HL-60 (cell line): ENCODE measurements at regions not wholly inside any gene's neighbourhood (a gene's known extent, or its start where the extent isn't known, plus 50 kb on each side); places are given as distances from the start of the nearest gene placed in this dataset.

Experiments used
- DNase-seq, 2 experiments: peaks; one replicate each; pipeline ENCODE4 v3.0.0-alpha.2; 2010 to 2020; ENCODE audit warnings: low read depth in 1 of 2, low spot score in 1 of 2
- H3K27ac ChIP-seq: fragments of 250-450 bp; sonication (Bioruptor Pico); replicated peaks from 2 replicates; pipeline ENCODE4 v1.5.1; 2020; ENCODE audit warnings: mild to moderate bottlenecking, moderate library complexity
- H3K27me3 ChIP-seq: fragments of 250-450 bp; sonication (Bioruptor Pico); 2 replicates; pipeline ENCODE4 v1.5.1; 2021; ENCODE audit warnings: mild to moderate bottlenecking, moderate library complexity; ENCODE audit not compliant: insufficient read depth, poor library complexity, severe bottlenecking
- H3K4me3 ChIP-seq: replicated peaks from 2 replicates; pipeline ENCODE4 v1.5.1; 2011; ENCODE audit warnings: mild to moderate bottlenecking, control low read depth, low read length; ENCODE audit not compliant: insufficient read depth
- GABPA ChIP-seq: IDR thresholded peaks from 2 replicates; pipeline ENCODE4 v1.6.1; 2012; ENCODE audit warnings: low read depth
- POLR2AphosphoS5 ChIP-seq: IDR thresholded peaks from 2 replicates; pipeline ENCODE4 v1.6.1; 2012; ENCODE audit warnings: low read depth
- SPI1 ChIP-seq: IDR thresholded peaks from 2 replicates; pipeline ENCODE4 v1.6.1; 2012; ENCODE audit warnings: low read depth, mild to moderate bottlenecking, borderline replicate concordance
- TF ChIP-seq, protein P1 (sequence below): IDR thresholded peaks from 2 replicates; pipeline ENCODE4 v1.6.1; 2012; ENCODE audit warnings: low read depth; ENCODE audit not compliant: insufficient replicate concordance
- TF ChIP-seq, protein P2 (sequence below): IDR thresholded peaks from one replicate; pipeline ENCODE4 v1.5.1; 2011; ENCODE audit warnings: low read length, control low read depth, inconsistent platforms; ENCODE audit not compliant: insufficient read depth

DNA sequence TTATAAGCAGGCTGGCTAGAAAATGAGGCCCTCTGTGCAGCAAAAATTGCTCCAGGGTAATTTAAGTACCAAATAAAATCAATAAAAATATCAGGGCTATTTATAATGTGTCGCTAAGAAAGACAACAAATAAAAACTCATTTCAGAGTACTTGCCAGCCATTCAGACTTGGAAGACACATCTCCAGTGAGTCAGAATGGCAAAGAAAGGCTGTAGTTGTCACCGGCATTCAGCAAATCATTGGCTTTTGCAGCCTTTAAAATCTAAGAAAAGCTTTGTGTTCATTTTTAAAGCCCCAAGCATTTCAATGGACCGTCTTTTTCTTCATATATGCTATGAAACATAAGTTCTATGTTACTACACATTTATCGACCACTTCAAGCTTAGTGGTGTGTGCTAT, 141.1 kb upstream of the HNMT start:
- Histone ChIP-seq H3K4me3 (no peak overlapping the region), H3K27ac (no peak overlapping the region), H3K27me3 (no peaks in the 10 kb centered on the region)
- DNase-seq, result no peak
- TF ChIP-seq, protein P1, sequence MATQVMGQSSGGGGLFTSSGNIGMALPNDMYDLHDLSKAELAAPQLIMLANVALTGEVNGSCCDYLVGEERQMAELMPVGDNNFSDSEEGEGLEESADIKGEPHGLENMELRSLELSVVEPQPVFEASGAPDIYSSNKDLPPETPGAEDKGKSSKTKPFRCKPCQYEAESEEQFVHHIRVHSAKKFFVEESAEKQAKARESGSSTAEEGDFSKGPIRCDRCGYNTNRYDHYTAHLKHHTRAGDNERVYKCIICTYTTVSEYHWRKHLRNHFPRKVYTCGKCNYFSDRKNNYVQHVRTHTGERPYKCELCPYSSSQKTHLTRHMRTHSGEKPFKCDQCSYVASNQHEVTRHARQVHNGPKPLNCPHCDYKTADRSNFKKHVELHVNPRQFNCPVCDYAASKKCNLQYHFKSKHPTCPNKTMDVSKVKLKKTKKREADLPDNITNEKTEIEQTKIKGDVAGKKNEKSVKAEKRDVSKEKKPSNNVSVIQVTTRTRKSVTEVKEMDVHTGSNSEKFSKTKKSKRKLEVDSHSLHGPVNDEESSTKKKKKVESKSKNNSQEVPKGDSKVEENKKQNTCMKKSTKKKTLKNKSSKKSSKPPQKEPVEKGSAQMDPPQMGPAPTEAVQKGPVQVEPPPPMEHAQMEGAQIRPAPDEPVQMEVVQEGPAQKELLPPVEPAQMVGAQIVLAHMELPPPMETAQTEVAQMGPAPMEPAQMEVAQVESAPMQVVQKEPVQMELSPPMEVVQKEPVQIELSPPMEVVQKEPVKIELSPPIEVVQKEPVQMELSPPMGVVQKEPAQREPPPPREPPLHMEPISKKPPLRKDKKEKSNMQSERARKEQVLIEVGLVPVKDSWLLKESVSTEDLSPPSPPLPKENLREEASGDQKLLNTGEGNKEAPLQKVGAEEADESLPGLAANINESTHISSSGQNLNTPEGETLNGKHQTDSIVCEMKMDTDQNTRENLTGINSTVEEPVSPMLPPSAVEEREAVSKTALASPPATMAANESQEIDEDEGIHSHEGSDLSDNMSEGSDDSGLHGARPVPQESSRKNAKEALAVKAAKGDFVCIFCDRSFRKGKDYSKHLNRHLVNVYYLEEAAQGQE, result no peak

DNA sequence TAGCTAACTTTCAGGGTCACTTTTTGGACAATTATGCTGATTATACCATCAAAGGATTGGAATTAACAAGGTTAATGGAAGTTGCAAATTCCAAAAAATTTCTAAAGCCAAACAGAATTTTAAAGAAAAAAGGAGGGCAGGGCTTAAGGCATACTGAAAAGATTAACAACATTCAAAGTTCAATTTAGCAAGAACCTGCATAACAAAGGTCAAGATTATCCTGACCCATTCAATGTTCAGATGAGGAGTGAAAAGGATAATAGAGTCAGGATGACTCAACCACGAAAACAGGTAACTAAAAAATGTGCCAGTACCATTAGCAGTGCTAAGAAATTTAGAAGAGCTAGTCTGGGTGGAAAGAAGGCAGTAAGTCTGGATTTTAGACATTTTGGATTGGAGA, 139.8 kb upstream of the HNMT start:
- Histone ChIP-seq H3K27me3 (no peaks in the 10 kb centered on the region), H3K27ac (no peak overlapping the region), H3K4me3 (no peak overlapping the region)
- DNase-seq, result no peak
- TF ChIP-seq, protein P1, result no peak
- TF ChIP-seq POLR2AphosphoS5 (no peak), SPI1 (no peak), GABPA (no peak)
- TF ChIP-seq, protein P2, sequence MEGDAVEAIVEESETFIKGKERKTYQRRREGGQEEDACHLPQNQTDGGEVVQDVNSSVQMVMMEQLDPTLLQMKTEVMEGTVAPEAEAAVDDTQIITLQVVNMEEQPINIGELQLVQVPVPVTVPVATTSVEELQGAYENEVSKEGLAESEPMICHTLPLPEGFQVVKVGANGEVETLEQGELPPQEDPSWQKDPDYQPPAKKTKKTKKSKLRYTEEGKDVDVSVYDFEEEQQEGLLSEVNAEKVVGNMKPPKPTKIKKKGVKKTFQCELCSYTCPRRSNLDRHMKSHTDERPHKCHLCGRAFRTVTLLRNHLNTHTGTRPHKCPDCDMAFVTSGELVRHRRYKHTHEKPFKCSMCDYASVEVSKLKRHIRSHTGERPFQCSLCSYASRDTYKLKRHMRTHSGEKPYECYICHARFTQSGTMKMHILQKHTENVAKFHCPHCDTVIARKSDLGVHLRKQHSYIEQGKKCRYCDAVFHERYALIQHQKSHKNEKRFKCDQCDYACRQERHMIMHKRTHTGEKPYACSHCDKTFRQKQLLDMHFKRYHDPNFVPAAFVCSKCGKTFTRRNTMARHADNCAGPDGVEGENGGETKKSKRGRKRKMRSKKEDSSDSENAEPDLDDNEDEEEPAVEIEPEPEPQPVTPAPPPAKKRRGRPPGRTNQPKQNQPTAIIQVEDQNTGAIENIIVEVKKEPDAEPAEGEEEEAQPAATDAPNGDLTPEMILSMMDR, result no peak

DNA sequence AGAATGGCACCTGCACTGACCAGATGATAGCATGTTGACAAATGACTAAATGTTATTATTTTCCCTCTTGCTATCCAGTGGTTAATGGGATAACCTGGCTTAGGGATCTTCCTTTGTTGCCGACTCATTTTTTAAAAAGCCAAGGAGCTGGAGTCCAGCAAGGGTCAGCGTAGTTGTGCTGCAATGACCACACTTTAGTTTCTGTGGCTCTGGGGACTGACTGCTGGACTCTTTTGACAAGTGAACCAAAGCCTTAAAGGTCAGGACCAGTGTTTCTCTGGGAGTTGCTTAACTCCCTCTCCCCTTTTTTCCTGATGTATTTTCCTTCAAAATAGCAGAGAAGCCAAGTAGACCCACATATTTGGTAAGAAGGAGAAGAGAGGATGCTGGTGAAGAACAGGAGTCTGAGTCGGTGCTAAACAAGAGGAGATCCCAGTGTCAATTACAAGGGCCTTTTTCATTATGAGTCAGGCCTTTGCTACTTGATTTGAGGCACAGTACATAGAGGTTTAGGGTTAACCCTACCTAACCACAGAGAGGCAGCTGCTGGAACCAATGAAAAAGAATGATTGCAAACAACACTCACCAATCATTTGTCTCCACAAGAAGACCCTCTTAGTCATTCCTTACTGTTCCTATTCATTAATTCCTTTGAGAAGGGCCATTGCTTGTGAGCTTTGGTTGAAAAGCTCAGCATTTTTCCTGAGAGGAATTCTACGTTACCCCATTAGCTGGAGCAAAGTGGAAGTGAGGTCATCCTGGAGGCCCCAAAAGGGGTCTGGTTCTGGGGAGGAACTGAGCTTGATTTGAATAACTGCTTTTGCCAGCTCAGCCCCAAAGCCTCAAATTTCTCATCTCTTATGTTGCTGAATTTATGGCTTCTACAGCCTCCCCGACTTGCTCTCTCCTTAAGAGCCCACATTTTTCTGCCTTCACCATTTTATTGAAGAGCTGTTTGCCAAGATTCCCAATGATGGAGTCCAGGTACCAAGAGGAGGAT, 137.6 kb upstream of the HNMT start:
- Histone ChIP-seq H3K27me3 (no peaks in the 10 kb centered on the region), H3K4me3 (no peak overlapping the region), H3K27ac (no peak overlapping the region)
- DNase-seq, result peak in 1 of 2 experiments; percentile 4
- TF ChIP-seq, protein P1, result no peak
- TF ChIP-seq SPI1 (no peak), POLR2AphosphoS5 (no peak), GABPA (no peak)
- TF ChIP-seq, protein P2, result no peak
